GM21825 (cell line): ENCODE measurements at regions not wholly inside any gene's neighbourhood (a gene's known extent, or its start where the extent isn't known, plus 50 kb on each side); places are given as distances from the start of the nearest gene placed in this dataset.

Source experiments
- ATAC-seq: cut with Tn5 transposase; IDR thresholded peaks from one replicate; pipeline ENCODE4 v1.9.1; 2021; ENCODE audit warnings: mild to moderate bottlenecking, moderate library complexity; ENCODE audit not compliant: unreplicated experiment

DNA sequence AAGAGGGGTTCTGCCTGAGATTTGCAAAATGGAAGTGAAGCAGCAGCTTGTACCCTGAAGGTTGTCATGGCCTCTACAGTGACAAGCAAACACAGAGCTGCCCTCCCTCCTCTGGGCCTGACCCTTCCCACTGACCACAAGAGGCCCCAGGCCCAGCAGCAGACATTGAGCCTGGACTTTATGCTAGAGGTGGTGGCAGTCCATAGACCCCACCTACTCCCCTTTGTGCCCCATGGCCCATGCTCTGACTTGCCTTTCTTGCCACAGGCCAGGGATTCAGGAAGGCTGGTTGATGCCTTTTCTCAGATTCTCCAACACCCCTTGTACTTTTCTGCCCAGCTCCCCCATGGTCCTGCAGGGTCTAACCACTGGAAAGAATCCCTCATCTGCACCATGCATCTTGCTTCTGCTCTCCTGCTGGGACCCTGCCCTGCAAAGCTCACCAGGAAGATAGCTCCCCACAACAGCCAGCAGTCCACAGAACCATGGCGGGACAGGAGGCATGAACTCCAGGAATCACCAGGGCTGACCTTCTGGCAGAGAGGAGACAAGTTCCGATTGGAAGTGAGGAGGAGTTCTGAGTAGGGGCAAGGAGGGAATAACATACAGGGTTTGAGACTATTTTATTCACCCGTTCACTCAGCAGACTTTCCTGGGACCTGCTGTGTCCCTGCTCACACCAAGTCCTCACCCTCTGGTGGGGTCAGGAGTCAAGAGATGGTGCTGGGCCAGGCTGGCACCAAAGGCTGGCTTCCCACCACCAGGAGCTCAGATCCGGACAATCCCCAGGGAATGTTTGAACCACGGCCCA lies 263.8 kb downstream of the SYK start:
- no peak for ATAC-seq

DNA sequence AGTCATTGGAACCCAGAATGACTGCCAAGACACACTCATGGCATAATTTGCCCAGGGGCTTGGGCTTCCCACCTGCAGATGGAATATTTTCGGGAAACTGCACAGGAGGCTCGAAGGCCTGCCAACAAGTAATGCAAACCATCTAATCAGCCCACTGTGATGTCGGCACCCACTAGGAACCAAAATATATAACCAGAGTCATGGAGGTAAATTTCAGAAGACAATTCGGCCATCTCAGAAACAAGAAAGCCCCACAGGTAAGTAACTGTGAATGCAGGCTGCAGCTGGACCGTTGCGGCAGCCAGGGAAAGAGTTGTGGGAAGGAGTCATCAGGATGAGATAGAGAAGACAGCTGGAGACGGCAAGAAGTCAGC lies 264.4 kb downstream of the SYK start:
- ATAC-seq = no peak

DNA sequence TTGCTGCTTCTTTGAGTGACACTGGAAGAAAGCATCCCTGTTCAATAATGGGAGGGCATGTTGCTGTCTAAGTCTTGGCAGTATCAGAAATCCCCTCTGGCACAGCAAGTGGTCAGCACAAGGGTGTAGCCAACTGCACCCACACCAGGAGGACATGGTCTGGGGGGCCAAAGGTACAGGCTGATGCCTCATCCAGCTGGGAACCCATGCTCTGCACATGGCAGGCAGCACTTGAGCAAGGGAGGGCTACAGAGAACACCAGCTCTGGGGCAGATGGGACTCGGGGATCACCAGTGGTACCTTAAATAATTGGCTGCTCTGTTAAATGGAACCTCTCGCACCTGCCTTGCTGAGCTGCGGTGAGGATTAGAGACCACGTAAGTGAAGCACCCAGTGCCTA lies 265.2 kb downstream of the SYK start:
- no peak for ATAC-seq

DNA sequence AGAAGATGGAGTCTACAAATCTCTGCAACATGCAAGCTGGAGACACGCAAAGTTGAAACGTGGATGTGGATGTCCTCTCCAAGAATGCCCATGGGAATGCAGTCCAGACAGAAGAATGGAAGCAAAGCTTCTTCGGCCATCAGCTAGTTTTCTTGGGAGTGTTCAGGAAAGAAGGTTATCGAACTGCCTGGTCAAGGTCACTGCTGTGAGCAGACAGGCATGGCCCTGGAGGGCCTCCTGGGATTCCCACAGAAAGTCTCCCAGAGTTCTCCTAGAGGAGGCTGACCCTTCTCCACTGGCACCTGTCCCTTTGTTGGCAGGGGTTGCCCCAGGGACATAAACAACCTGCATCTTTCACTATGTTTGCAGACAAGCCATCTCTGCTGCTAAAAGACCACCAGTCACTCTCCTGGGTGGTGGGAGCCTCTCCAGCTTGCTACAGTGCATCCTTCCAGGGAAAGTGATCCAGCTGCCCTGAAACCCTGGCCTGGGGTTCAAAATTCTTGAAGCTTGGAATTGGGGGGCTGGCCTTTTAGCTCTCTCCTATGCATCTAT lies 265.8 kb downstream of the SYK start:
- no peak for ATAC-seq

DNA sequence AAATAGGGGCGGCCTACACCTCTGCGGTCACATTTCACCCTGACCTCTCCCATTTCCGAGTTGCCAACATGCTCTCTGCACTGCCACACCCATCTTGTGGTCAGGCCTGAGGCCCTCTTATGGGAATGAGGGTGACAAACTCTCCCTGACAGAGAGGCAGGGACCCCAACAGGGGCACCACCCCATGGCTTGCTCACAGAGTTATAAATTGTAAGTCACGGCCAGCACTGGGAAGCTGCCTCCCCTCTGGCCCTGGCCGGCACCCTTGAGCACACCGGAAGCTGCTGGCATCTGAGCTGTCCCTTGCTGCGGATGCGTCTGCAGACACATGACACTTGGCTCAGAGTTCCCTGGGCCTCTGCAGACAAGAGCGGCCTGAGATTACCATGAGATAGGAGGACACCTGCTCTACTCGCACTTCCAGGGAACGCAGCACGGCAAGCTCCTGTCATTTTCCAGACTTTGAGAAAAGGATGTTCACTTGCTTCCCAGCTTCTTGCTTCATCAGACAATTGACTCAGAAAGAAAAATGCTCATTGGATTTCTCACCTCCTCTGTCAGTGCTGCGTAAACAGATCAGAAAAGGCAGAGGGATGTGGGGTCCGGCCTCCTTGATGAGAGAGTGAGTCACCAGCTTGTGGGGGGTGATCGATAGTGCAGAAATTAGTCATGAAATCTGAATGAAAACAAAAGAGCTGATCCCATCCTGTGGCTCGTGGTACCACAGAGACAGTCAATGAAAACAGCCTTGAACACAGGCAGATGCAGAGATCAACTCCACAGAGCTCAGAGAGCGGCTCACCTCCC lies 269.8 kb downstream of the SYK start:
- ATAC-seq = no peak

DNA sequence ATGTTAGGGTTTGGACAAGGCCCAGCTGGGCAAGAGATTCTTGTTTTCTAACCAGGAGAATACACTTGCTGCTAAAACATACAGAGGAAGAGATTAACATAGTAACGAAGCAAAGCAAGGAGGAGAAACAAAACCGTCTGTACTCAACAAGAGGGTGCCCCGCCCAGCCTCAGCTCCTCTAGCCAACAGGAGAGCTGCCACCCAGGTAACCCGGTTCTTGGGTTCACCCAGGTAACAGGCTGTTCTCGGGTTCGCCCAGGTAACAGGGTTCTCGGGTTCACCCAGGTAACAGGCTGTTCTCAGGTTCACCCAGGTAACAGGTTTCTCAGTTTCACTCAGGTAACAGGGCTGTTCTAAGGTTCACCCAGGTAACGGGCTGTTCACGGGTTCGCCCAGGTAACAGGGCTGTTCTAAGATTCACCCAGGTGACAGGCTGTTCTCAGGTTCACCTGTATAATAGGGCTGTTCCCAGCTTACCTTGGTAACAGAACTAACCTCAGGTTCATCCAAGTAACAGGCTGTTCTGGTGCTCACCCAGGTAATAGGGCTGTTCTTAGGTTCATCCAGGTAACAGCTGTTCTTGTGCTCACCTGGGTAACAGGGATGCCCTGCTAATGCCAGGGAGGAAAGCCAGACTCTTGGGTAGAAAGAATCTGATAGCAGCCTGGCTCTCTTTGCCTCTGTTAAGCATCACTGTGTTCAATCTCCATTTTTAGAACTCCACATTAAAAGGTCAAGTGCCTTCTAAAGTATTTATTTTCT lies 271.6 kb downstream of the SYK start:
- no peak for ATAC-seq

DNA sequence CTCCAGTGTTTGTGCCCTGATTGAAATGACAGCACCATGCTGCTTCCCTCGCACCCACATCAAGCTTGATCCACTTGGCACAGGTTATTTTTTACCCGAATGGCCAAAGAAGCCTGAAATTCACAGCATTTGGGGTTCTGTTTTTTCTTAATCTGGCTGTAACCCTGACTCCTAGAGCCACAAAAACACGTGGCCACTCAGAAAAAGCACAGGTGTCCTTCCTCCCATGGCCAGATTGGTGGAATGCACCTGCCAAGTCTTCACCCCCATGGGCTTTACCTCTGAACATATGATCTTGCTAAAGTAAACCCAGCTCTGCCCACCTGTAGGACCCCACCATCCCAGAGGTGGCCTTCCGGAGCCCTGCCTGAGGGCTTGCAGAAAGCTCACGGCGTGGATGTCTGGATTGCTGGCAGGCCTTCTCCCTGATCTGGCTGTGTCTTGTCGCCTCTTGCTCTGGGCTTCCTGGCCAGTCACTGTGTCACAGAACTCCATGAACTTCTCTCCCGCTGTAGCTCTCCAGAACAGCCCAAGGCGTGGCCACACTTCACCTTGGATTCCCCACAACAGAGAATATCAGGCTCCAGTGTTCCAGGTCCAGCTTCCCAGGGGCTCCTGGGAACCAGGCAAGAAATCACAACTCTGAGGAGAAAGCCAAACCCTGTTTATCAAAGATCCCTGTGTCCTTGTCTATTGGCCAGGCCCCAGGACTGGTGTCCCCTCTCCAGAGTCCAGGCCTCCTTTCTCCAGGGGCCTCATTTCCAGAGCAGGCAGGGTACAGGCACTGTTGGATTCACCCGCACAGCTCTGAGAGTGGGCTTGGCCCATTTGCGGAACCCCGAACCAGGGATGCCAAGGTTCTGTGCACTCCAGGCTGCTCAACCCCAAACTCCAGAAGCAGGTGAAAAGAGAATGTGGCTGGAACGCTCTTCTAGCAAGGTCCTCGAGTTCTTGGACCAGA lies 272.5 kb downstream of the SYK start:
- ATAC-seq = no peak

DNA sequence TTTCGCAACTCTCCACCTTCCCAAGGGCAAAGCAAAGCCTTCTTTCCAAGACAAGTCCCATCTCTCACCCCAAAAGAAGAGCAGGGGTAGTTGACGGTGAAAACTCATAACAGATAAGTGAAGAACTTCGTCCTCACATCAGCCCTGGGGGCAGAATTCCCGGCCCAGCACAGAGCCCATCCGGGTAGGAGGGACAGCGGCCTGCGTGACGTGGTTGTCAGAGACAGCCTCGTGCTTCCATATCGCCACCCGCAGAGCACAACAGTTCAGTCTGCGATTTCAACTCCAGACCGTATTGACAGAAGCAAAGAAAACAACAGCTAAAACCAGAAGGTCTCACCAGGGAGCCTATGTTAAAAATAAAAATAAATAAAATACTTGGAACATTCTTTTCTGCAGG lies 273.2 kb downstream of the SYK start:
- ATAC-seq = no peak

DNA sequence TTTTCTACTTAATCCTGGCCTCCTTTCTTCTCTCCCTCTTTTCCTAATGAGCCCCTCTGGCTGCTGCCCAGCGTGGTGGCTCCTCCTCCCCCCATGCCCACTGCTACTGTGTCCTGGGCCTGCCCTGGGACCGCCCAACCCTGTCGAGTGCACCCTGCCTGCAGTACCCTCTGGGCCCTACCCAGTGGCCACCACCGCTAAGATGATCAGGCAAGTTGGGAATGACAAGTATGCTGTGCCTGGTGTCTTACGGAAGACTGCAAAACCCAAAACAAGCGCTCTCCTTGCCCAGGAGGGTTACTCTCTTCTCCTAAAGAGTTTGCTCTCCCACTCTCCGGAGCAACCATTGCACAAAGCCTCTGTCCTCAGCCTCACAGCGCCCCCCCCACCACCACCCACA lies 273.7 kb downstream of the SYK start:
- no peak for ATAC-seq

DNA sequence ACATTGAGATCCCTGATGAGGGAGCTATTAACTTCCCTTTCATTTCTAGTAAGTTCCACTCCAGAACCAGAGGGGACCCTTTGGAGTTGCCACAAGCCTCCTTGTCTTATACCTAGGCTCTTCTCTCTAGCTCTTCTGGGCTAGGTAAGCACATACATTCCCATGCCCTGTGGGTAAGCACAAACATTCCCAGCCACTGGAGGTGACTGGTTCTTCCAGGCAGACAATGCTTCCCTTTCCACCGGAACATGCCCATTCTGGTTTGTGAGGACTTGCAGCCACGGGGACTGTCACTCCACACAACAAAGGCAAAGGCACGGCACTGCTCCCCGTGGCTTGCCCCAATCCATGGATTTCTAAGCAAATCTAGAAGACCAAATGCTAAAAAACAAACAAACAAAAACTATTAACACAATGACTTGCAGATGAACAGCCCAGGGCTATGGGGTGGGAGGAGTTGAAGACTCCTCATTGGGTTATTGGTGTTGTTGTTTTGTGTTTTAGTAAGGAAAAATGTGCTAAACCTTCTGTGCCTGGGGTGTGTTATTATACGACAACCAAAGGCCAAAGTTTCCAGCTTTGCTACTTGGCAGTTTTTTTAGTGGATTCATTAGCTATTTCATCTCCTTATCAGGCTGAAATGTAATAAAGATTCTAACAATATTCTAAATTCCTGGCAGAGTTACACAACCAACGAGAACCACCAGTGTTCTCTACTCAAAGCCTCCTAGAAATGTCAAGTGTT lies 276.2 kb downstream of the SYK start:
- ATAC-seq = no peak

DNA sequence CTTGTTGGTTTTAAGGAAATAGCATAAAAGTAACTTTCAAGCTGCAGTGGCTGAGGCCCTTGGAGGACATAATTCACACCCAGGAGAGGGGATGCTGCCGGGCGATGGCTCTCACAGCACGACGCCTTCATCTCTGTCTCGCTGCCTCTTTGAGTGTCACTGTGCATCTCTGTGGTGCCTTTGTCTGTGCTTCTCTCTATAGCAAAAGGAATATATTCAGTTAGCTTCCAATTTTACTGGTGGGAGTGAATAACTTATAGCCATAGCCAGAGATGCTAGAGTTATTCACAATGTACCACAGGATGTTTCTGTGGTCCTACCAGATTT lies 276.7 kb downstream of the SYK start:
- ATAC-seq = no peak

DNA sequence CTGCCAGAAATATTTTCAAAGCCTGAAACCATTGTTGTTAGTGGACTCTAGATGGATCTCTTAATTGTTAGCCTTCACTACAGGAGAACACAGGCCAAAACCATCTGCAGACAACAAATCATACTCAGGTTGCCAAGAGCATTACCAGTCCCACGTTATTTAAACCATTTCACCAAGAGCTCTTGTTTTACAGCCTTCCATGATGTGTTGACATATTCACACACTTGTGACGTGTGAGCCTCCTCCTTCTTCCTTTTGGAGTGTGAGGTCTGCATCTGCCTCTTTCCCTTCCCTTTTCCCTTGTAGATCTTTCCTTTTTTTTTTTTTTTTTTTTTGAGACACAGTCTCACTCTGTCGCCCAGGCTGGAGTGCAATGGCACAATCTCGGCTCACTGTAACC lies 279.0 kb downstream of the AUH start:
- ATAC-seq = no peak

DNA sequence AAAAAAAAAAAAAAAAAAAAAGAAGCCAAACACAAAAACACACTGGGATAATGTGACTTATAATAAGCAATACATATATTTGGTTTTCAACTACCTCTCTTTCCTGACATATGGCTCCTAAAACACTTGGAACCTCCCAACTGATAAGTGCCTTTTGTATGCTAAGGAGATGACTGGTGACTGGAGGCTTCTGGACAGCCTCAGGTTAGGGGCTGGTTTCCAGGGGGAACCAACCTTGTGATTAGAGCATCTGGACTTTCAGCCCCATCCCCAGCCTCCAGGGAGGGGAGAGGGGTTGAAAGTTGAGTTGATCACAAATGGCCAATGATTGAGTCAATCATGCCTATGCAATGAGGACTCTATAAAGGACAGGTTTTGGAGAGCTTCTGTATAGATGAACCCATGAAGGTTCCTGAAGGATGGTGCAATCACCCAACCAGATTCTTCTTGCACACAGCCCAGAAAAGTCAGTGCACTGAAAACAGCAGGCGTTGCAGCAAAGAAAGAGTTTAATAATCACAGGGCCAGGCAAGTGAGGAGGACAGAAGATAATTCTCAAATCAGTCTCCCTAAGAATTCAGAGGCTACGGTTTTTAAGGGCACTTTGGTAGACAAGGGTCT lies 276.7 kb downstream of the AUH start:
- ATAC-seq = no peak

DNA sequence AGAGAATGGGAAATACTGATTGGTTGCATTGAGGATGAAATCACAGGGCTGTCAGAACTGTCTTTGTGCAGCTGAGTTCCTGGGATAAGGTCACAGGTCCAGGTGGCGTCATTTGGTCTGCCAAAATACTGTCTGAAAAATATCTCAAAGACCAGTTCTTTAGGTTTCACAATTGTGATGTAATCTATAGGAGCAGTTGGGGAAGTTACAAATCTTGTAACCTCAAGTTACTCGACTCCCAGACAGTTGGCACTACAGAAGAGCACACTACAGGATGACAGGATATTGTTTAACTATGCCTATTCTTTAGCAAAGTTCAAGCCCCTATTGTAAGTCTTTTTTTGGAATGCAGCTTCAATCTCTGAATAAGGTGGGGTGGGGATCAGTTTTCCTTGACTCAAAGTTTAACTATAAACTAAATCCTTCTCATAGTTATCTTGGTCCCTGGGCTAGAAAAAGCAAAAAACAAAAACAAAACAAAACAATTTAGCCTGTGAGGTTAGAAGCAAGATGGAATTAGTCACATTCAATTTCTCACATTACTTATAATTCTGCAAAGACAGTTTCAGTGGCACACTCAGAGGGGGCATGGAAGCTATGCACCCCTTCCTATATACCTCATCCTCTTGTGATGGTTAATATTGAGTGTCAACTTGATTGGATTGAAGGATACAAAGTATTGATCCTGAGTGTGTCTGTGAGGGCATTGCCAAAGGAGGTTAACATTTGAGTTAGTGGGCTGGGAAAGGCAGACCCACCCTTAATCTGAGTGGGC lies 276.0 kb downstream of the AUH start:
- ATAC-seq = no peak

DNA sequence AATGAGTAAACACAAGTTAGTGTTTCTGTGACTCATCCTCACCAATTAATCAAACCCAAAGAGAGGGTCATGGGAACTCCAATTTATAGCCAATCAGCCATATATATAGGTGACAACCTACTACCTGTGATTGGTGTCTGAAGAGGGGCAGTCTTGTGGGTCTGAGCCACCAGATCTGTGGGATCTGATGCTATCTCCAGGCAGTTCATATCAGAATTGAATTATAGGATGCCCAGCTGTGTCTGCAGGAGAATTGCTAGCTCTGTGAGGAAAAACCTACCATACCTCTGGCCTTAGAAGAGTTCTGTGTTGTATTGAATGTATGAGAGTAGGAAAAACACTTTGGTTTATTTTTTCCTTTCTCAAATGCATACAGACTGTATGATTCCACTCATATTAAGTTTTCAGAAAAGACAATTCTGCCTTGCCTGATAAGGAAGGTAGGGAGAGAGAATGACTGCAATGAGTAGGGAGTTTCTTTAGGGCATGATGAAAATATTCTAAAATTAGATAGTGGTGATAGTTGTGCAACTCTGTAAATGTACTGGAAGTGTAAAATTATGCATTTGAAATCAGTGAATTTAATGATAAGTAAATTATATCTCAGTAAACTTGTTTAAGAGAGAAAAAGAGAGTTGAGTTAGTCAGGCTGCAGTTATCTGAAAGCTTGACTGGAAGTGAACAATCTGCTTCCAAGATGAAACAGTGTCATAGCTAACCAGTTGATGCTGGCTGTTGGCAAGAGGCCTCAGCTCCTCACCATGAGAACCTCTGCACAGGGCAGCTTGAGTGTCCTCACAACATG lies 274.9 kb downstream of the AUH start:
- no peak for ATAC-seq

DNA sequence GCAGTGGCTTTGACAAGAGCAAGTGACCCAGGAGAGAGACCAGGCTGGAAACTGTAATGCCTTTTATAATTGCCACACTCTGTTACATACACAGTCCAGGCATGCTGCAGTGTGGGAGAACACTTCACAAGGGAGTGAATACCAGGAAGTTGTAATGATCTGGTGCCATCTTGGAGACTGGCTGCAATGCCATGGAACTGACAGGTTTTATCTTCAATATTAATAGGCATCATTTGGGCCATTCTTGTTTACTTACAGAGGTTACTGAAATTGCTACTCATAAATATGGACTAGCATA lies 274.3 kb downstream of the AUH start:
- no peak for ATAC-seq

DNA sequence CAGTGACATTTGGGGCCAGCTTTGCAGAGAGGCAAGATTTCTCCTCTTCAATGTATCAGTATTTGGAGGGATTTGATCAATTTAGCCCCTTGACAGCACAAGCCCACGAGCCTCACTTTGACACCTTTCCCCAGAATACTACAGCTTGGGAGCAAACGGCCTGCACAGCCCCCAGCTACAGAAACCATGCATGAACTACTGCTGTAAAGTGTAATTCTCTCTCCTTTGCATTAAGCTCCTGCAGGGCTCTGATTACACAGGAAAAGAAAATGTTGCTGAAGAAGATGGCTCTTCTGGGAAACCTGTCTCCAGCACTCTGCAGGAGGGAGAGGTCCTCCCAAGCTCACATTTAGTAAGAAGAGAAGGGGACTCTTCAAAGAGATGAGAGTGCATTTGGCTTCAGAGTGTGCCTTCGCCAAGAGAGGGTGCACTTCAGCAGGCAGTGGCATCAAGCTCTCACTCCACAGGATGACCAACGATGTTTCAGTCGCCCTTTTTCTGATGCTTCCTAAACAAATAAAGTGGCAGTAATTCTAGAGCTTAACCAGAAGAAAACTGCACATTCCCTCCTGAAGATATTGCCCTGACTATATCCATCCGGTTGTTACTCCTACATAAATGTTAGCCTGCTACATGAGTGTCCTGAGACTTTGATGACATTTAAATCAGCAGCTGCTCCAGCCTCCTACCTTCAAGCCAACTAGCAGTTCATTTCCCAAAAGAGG lies 272.2 kb downstream of the AUH start:
- ATAC-seq = no peak

DNA sequence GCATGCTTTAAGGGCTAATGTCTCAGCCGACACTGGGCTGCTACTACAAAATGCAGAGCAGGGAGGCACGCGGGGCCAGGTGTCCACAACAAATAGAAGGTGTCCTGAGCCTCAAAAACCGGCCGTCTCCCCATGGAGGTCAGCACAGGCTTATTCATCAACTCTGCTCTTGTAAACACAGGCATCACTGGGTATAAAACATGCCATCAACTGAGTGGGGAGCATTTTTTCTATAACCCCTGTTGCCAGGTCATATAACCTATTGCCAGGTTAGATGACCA lies 271.6 kb downstream of the AUH start:
- ATAC-seq = no peak
